HUES48 (cell line): ENCODE measurements at regions not wholly inside any gene's neighbourhood (a gene's known extent, or its start where the extent isn't known, plus 50 kb on each side); places are given as distances from the start of the nearest gene placed in this dataset.

Experiments
- H3K27ac ChIP-seq: one replicate; pipeline ENCODE4 v1.7.0; 2013; ENCODE audit warnings: low read depth, low read length, inconsistent platforms
- H3K27me3 ChIP-seq: 2 replicates; pipeline ENCODE4 v1.6.1; 2013; ENCODE audit warnings: mild to moderate bottlenecking, low read length; ENCODE audit not compliant: control insufficient read depth, insufficient read depth
- H3K36me3 ChIP-seq: 2 replicates; pipeline ENCODE4 v1.6.1; 2013; ENCODE audit warnings: low read length; ENCODE audit not compliant: control insufficient read depth, insufficient read depth
- H3K4me1 ChIP-seq: 2 replicates; pipeline ENCODE4 v1.6.1; 2013; ENCODE audit warnings: mild to moderate bottlenecking, low read length; ENCODE audit not compliant: control insufficient read depth, insufficient read depth
- H3K4me3 ChIP-seq: 2 replicates; pipeline ENCODE4 v1.5.1; 2013; ENCODE audit warnings: mild to moderate bottlenecking, low read depth, low read length
- H3K9ac ChIP-seq: 2 replicates; pipeline ENCODE4 v1.6.1; 2013; ENCODE audit warnings: mild to moderate bottlenecking, low read depth, low read length, moderate library complexity
- H3K9me3 ChIP-seq: 2 replicates; pipeline ENCODE4 v1.6.1; 2013; ENCODE audit warnings: low read length; ENCODE audit not compliant: control insufficient read depth, insufficient read depth

- Histone ChIP-seq H3K27me3 (no peaks in the 10 kb centered on the region), H3K4me3 (no peak overlapping the region), H3K9me3 (no peaks in the 10 kb centered on the region), H3K27ac (peak overlapping the region; percentile 57), H3K4me1 (peaks cover 18% of the 10 kb centered on the region), H3K36me3 (no peaks in the 10 kb centered on the region), H3K9ac (no peak overlapping the region)
Measured at GRCh38 chr14:101222362-101223070, 319.0 kb upstream of the RTL1 start.

- peak overlapping the region; percentile 4; the same call in 1 of the 2 replicates for H3K4me3 ChIP-seq
- peaks cover 18% of the 10 kb centered on the region for H3K4me1 ChIP-seq
- H3K36me3 ChIP-seq = no peaks in the 10 kb centered on the region
- no peaks in the 10 kb centered on the region for H3K9me3 ChIP-seq
- H3K9ac ChIP-seq = no peak overlapping the region
- H3K27ac ChIP-seq = peak overlapping the region; percentile 57
- no peaks in the 10 kb centered on the region for H3K27me3 ChIP-seq
Measured at GRCh38 chr14:101223127-101223526, 319.6 kb upstream of the RTL1 start.

GRCh38 chr14:101223561-101224162 lies 320.1 kb upstream of the RTL1 start:
- Histone ChIP-seq H3K27me3 (no peaks in the 10 kb centered on the region), H3K36me3 (no peaks in the 10 kb centered on the region), H3K27ac (peak overlapping the region; percentile 57)

GRCh38 chr14:101224356-101225156 lies 321.0 kb upstream of the RTL1 start:
- Histone ChIP-seq H3K9me3 (no peaks in the 10 kb centered on the region), H3K9ac (no peak overlapping the region), H3K27me3 (no peaks in the 10 kb centered on the region), H3K27ac (no peak overlapping the region), H3K36me3 (no peaks in the 10 kb centered on the region), H3K4me1 (peaks cover 18% of the 10 kb centered on the region), H3K4me3 (no peak overlapping the region)

More at GRCh38 chr14:101223561-101224162, 320.1 kb upstream of the RTL1 start:
- no peaks in the 10 kb centered on the region for H3K9me3 ChIP-seq
- peak overlapping the region; percentile 4; the same call in 1 of the 2 replicates for H3K4me3 ChIP-seq
- H3K9ac ChIP-seq = no peak overlapping the region
- peaks cover 18% of the 10 kb centered on the region for H3K4me1 ChIP-seq

GRCh38 chr14:101225157-101226152 lies 321.9 kb upstream of the RTL1 start:
- no peaks in the 10 kb centered on the region for H3K36me3 ChIP-seq
- no peaks in the 10 kb centered on the region for H3K9me3 ChIP-seq
- H3K27ac ChIP-seq = no peak overlapping the region
- H3K4me1 ChIP-seq = peaks cover 18% of the 10 kb centered on the region
- no peak overlapping the region for H3K9ac ChIP-seq
- H3K27me3 ChIP-seq = no peaks in the 10 kb centered on the region
- H3K4me3 ChIP-seq = no peak overlapping the region

- Histone ChIP-seq H3K27ac (no peak overlapping the region), H3K27me3 (no peaks in the 10 kb centered on the region), H3K9me3 (no peaks in the 10 kb centered on the region), H3K4me1 (peaks cover 18% of the 10 kb centered on the region), H3K9ac (no peak overlapping the region), H3K36me3 (no peaks in the 10 kb centered on the region), H3K4me3 (no peak overlapping the region)
Measured at GRCh38 chr14:101226265-101226602, 322.7 kb upstream of the RTL1 start.

- H3K36me3 ChIP-seq = no peaks in the 10 kb centered on the region
- H3K9me3 ChIP-seq = no peaks in the 10 kb centered on the region
- no peak overlapping the region for H3K9ac ChIP-seq
- no peaks in the 10 kb centered on the region for H3K27me3 ChIP-seq
- H3K4me1 ChIP-seq = peaks cover 18% of the 10 kb centered on the region
- H3K27ac ChIP-seq = no peak overlapping the region
- no peak overlapping the region for H3K4me3 ChIP-seq
Measured at GRCh38 chr14:101226603-101227425, 323.3 kb upstream of the RTL1 start.

- no peak overlapping the region for H3K27ac ChIP-seq
- H3K9ac ChIP-seq = no peak overlapping the region
- H3K27me3 ChIP-seq = no peaks in the 10 kb centered on the region
- H3K9me3 ChIP-seq = no peaks in the 10 kb centered on the region
- H3K4me3 ChIP-seq = no peak overlapping the region
- H3K4me1 ChIP-seq = peaks cover 10% of the 10 kb centered on the region
- H3K36me3 ChIP-seq = no peaks in the 10 kb centered on the region
Measured at GRCh38 chr14:101227611-101228594, 324.4 kb upstream of the RTL1 start.

GRCh38 chr14:101228949-101229541 lies 325.5 kb upstream of the RTL1 start:
- Histone ChIP-seq H3K27ac (no peak overlapping the region), H3K4me1 (no peaks in the 10 kb centered on the region; the same call in 1 of the 2 replicates)

More at GRCh38 chr14:101228949-101229541, 325.5 kb upstream of the RTL1 start:
- no peaks in the 10 kb centered on the region for H3K9me3 ChIP-seq
- H3K4me3 ChIP-seq = no peak overlapping the region
- no peak overlapping the region for H3K9ac ChIP-seq
- H3K27me3 ChIP-seq = no peaks in the 10 kb centered on the region
- no peaks in the 10 kb centered on the region for H3K36me3 ChIP-seq
